HL-60 (cell line): ENCODE measurements at regions not wholly inside any gene's neighbourhood (a gene's known extent, or its start where the extent isn't known, plus 50 kb on each side); places are given as distances from the start of the nearest gene placed in this dataset.

Source experiments
- DNase-seq, 2 experiments: peaks; one replicate each; pipeline ENCODE4 v3.0.0-alpha.2; 2010 to 2020; ENCODE audit warnings: low read depth in 1 of 2, low spot score in 1 of 2
- H3K27ac ChIP-seq: fragments of 250-450 bp; sonication (Bioruptor Pico); replicated peaks from 2 replicates; pipeline ENCODE4 v1.5.1; 2020; ENCODE audit warnings: mild to moderate bottlenecking, moderate library complexity
- H3K27me3 ChIP-seq: fragments of 250-450 bp; sonication (Bioruptor Pico); 2 replicates; pipeline ENCODE4 v1.5.1; 2021; ENCODE audit warnings: mild to moderate bottlenecking, moderate library complexity; ENCODE audit not compliant: insufficient read depth, poor library complexity, severe bottlenecking
- H3K4me3 ChIP-seq: replicated peaks from 2 replicates; pipeline ENCODE4 v1.5.1; 2011; ENCODE audit warnings: mild to moderate bottlenecking, control low read depth, low read length; ENCODE audit not compliant: insufficient read depth
- GABPA ChIP-seq: IDR thresholded peaks from 2 replicates; pipeline ENCODE4 v1.6.1; 2012; ENCODE audit warnings: low read depth
- POLR2AphosphoS5 ChIP-seq: IDR thresholded peaks from 2 replicates; pipeline ENCODE4 v1.6.1; 2012; ENCODE audit warnings: low read depth
- SPI1 ChIP-seq: IDR thresholded peaks from 2 replicates; pipeline ENCODE4 v1.6.1; 2012; ENCODE audit warnings: low read depth, mild to moderate bottlenecking, borderline replicate concordance
- TF ChIP-seq, protein P1 (sequence below): IDR thresholded peaks from 2 replicates; pipeline ENCODE4 v1.6.1; 2012; ENCODE audit warnings: low read depth; ENCODE audit not compliant: insufficient replicate concordance
- TF ChIP-seq, protein P2 (sequence below): IDR thresholded peaks from one replicate; pipeline ENCODE4 v1.5.1; 2011; ENCODE audit warnings: low read length, control low read depth, inconsistent platforms; ENCODE audit not compliant: insufficient read depth

DNA sequence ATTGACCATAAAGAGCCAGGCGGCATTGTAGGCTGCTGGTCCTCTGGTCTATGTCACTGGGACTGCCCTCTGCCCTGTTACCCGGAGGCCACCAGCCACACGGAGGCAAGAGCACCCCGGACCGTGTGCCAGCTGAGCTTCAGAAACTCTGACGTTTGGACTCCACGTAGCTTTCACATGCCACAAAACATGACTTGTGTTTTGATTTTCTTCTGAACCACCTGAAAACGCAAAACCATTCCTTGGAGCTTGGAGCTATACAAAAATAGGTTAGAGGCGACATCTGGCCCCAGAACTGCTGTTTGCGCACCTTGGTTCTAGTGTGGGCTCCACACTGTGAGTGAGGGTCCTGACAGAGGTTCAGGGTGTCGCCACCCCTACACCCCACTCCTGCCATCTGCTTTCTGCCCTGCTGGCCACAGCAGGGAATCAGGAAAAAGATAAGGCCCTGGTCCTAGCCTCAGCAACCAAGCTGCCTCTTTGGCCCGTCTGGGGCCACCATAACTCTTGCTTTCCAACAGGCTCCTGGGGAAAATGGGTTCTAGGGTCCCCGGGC, 151.3 kb upstream of the IRX2 start:
- DNase-seq: no peak
- Histone ChIP-seq H3K27me3 (no peaks in the 10 kb centered on the region), H3K4me3 (no peak overlapping the region), H3K27ac (no peak overlapping the region)
- TF ChIP-seq POLR2AphosphoS5 (no peak), SPI1 (no peak), GABPA (no peak)
- TF ChIP-seq, protein P1, sequence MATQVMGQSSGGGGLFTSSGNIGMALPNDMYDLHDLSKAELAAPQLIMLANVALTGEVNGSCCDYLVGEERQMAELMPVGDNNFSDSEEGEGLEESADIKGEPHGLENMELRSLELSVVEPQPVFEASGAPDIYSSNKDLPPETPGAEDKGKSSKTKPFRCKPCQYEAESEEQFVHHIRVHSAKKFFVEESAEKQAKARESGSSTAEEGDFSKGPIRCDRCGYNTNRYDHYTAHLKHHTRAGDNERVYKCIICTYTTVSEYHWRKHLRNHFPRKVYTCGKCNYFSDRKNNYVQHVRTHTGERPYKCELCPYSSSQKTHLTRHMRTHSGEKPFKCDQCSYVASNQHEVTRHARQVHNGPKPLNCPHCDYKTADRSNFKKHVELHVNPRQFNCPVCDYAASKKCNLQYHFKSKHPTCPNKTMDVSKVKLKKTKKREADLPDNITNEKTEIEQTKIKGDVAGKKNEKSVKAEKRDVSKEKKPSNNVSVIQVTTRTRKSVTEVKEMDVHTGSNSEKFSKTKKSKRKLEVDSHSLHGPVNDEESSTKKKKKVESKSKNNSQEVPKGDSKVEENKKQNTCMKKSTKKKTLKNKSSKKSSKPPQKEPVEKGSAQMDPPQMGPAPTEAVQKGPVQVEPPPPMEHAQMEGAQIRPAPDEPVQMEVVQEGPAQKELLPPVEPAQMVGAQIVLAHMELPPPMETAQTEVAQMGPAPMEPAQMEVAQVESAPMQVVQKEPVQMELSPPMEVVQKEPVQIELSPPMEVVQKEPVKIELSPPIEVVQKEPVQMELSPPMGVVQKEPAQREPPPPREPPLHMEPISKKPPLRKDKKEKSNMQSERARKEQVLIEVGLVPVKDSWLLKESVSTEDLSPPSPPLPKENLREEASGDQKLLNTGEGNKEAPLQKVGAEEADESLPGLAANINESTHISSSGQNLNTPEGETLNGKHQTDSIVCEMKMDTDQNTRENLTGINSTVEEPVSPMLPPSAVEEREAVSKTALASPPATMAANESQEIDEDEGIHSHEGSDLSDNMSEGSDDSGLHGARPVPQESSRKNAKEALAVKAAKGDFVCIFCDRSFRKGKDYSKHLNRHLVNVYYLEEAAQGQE: no peak
- TF ChIP-seq, protein P2, sequence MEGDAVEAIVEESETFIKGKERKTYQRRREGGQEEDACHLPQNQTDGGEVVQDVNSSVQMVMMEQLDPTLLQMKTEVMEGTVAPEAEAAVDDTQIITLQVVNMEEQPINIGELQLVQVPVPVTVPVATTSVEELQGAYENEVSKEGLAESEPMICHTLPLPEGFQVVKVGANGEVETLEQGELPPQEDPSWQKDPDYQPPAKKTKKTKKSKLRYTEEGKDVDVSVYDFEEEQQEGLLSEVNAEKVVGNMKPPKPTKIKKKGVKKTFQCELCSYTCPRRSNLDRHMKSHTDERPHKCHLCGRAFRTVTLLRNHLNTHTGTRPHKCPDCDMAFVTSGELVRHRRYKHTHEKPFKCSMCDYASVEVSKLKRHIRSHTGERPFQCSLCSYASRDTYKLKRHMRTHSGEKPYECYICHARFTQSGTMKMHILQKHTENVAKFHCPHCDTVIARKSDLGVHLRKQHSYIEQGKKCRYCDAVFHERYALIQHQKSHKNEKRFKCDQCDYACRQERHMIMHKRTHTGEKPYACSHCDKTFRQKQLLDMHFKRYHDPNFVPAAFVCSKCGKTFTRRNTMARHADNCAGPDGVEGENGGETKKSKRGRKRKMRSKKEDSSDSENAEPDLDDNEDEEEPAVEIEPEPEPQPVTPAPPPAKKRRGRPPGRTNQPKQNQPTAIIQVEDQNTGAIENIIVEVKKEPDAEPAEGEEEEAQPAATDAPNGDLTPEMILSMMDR: no peak

DNA sequence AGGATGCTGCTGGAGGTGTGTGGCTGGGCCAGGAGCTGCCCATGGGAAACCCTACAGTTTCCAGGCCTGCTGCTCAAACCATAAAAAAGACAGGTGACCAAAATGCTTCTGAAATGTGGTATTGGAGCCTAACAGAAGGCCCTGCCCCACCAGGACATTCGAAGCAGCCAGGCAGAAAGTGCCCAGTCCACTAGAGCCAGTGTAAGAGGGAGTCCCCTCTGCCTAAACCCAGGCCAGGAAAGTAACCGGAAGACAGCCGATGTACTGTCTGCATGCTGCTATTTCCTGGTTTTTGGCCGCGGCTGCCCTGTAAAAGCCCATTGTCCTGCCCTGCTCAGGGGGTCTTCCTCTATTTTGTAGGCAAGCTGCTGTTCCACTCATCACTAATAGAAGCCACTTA, 150.7 kb upstream of the IRX2 start:
- H3K27ac ChIP-seq: no peak overlapping the region
- H3K27me3 ChIP-seq: no peaks in the 10 kb centered on the region
- no peak for DNase-seq
- no peak overlapping the region for H3K4me3 ChIP-seq
- TF ChIP-seq SPI1 (no peak), GABPA (no peak), POLR2AphosphoS5 (no peak)
- TF ChIP-seq, protein P2: no peak
- TF ChIP-seq, protein P1: no peak

DNA sequence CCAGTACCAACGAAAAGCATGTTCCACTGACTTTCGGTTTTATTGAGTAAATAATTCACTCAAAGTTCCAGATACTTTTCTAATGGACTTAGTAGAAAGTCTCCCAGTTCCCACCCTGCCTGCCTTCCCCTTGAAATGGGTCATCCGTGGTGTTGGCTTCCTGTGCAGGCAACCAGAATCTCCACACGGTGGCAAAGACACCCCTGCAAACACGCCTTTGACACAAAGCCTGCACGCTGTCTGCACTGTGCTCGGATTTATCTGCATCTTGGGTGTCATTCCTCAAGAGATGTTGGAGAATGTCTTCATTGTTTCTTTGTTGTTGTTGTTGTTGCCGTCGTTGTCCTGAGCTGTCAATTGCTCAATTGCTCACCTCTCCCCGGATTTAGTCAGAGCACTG, 150.0 kb upstream of the IRX2 start:
- H3K4me3 ChIP-seq: no peak overlapping the region

More for the DNA sequence above, 150.0 kb upstream of the IRX2 start:
- no peak for DNase-seq
- TF ChIP-seq POLR2AphosphoS5: no peak
- TF ChIP-seq GABPA: no peak
- TF ChIP-seq, protein P1: no peak
- TF ChIP-seq, protein P2: no peak
- no peak for TF ChIP-seq SPI1
- H3K27ac ChIP-seq: no peak overlapping the region
- H3K27me3 ChIP-seq: no peaks in the 10 kb centered on the region
